ENCODE measurements at regions not wholly inside any gene's neighbourhood (a gene's known extent, or its start where the extent isn't known, plus 50 kb on each side); places are given as distances from the start of the nearest gene placed in this dataset.

DNA sequence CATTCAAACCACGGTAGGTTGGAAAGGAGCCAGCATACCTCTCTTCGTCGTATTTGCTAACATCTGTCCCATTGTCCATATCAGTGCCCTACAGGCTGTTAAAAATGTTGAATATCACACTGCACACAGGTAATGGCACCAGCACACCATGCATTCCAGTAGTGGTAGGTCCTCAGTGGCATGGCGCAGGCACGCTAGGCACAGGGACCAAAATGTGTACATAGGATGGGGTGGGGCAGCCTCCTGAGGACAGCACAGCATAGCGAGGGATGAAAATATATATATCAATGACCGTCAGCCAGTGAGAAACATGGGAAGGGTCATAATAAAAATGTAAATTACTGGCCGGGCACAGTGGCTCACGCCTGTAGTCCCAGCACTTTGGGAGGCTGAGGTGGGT lies 99.9 kb upstream of the CTBP2 start:
- TF ChIP-seq, protein P1, sequence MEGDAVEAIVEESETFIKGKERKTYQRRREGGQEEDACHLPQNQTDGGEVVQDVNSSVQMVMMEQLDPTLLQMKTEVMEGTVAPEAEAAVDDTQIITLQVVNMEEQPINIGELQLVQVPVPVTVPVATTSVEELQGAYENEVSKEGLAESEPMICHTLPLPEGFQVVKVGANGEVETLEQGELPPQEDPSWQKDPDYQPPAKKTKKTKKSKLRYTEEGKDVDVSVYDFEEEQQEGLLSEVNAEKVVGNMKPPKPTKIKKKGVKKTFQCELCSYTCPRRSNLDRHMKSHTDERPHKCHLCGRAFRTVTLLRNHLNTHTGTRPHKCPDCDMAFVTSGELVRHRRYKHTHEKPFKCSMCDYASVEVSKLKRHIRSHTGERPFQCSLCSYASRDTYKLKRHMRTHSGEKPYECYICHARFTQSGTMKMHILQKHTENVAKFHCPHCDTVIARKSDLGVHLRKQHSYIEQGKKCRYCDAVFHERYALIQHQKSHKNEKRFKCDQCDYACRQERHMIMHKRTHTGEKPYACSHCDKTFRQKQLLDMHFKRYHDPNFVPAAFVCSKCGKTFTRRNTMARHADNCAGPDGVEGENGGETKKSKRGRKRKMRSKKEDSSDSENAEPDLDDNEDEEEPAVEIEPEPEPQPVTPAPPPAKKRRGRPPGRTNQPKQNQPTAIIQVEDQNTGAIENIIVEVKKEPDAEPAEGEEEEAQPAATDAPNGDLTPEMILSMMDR (conservative IDR thresholded peaks at IDR 0.05; ENCODE audit: low read length): no peak
- TF ChIP-seq EZH2phosphoT487 (IDR thresholded peaks at IDR 0.05; ENCODE audit: borderline replicate concordance, low read depth, low read length): no peak

Data from OCI-LY7 (cell line).